Spleen (tissue), 11 donors: ENCODE measurements at regions not wholly inside any gene's neighbourhood (a gene's known extent, or its start where the extent isn't known, plus 50 kb on each side); places are given as distances from the start of the nearest gene placed in this dataset.

ENCODE experiments used
- DNase-seq: peaks from one replicate; pipeline ENCODE4 v3.0.0-alpha.2; 2020
- H3K27ac ChIP-seq, 8 donors: fragments of 200-600 bp; sonication (generic) in 7 of 8; 1 replicate in 4 of 8; 2 replicates in 4 of 8; pipeline versions ENCODE4 v1.5.0 to v1.8.0; 2016 to 2021; ENCODE audit warnings: inconsistent platforms in 4 of 8, mild to moderate bottlenecking in 4 of 8, moderate library complexity in 1 of 8
- H3K27me3 ChIP-seq, 7 donors: fragments of 200-600 bp; sonication (generic) in 6 of 7; replicated peaks in 1 of 7; 1 replicate in 4 of 7; 2 replicates in 3 of 7; pipeline versions ENCODE4 v1.5.0 to v1.8.0; 2016 to 2021; ENCODE audit warnings: inconsistent platforms in 3 of 7, mild to moderate bottlenecking in 1 of 7
- H3K36me3 ChIP-seq, 6 donors: fragments of 200-600 bp; sonication (generic) in 5 of 6; 1 replicate in 4 of 6; 2 replicates in 2 of 6; pipeline versions ENCODE4 v1.5.0 to v1.8.0; 2016 to 2021; ENCODE audit warnings: inconsistent platforms in 2 of 6
- H3K4me1 ChIP-seq, 6 donors: fragments of 200-600 bp; sonication (generic) in 5 of 6; 1 replicate in 3 of 6; 2 replicates in 3 of 6; pipeline versions ENCODE4 v1.5.0 to v1.8.0; 2016 to 2021; ENCODE audit warnings: inconsistent platforms in 3 of 6
- H3K4me3 ChIP-seq, 8 donors: fragments of 200-600 bp; sonication (generic) in 7 of 8; 1 replicate in 4 of 8; 2 replicates in 4 of 8; pipeline versions ENCODE4 v1.5.0 to v1.8.0; 2016 to 2021; ENCODE audit warnings: inconsistent platforms in 4 of 8, mild to moderate bottlenecking in 4 of 8, moderate library complexity in 2 of 8
- H3K9me3 ChIP-seq, 8 donors: fragments of 200-600 bp; sonication (generic) in 7 of 8; 1 replicate in 4 of 8; 2 replicates in 4 of 8; pipeline versions ENCODE4 v1.5.0 to v1.8.0; 2016 to 2021; ENCODE audit warnings: inconsistent platforms in 4 of 8
- CTCF ChIP-seq, 11 experiments: fragments of 200-600 bp in 7 of 11; fragments of 450-650 bp in 4 of 11; sonication (generic) in 4 of 11; IDR thresholded peaks in 8 of 11; conservative IDR thresholded peaks in 3 of 11; 1 replicate in 7 of 11; 2 replicates in 4 of 11; pipeline versions ENCODE4 v1.4.0 to v1.8.0; 2016 to 2021; ENCODE audit warnings: antibody characterized with exemption in 11 of 11, inconsistent platforms in 4 of 11, mild to moderate bottlenecking in 1 of 11
- POLR2A ChIP-seq, 3 donors: fragments of 450-650 bp; IDR thresholded peaks; one replicate each; pipeline ENCODE4 v1.5.1; 2017; ENCODE audit warnings: antibody characterized with exemption in 3 of 3, mild to moderate bottlenecking in 1 of 3
- POLR2AphosphoS5 ChIP-seq, 3 donors: sonication (generic); formaldehyde crosslinking; IDR thresholded peaks; one replicate each; pipeline ENCODE4 v1.5.1; 2017; ENCODE audit warnings: antibody characterized with exemption in 3 of 3
- WGBS, 5 donors: extraction: QIAGEN DNeasy Blood & Tissue Kit in 3 of 5; methylation state at CpG; one replicate each; pipeline versions ENCODE4 v1.1.5 to v1.1.7; 2013 to 2018; 5-methylcytosine and 5-hydroxymethylcytosine counted together
- intact Hi-C: fragments of 100-400 bp; cut with DNase I; formaldehyde crosslinking; loops from one replicate; pipeline ENCODE4 v1.15.0; 2023; ENCODE audit warnings: low total_unique reads
- donor health status: healthy with polysubstance abuse.
- donor health status: DM: no; HTN: no; CAD: no; lungs with moderate emphysema.
- donor health status: DM: no; HTN: no; CAD: no.
- donor health status: Bipolar disorder and iron deficiency.
- donor health status: healthy.
- donor health status: DM: no; HTN: no; CAD: no.
- donor health status: DM: yes; HTN: yes; CAD: no.

- Histone ChIP-seq H3K27me3 (no peaks in the 10 kb centered on the region), H3K9me3 (peaks cover 0 to 4% (median 0%) of the 10 kb centered on the region in 8 donors), H3K27ac (no peak overlapping the region), H3K4me3 (no peak overlapping the region), H3K36me3 (no peaks in the 10 kb centered on the region), H3K4me1 (no peaks in the 10 kb centered on the region)
- DNase-seq: no peak
- TF ChIP-seq POLR2A (IDR thresholded peaks at IDR 0.05) (no peak), CTCF (IDR thresholded peaks at IDR 0.05 in 8 of 11, conservative IDR thresholded peaks at IDR 0.05 in 3 of 11) (no peak), POLR2AphosphoS5 (IDR thresholded peaks at IDR 0.05) (no peak)
- WGBS, 5 donors: 78 to 92% (median 84%) methylated on average over 1 of the region's 1 CpG
- intact Hi-C loops: no loop called here
These were observed 448.0 kb upstream of the SLC10A2 start for GRCh38 chr13:103514188-103514587.

GRCh38 chr13:103510007-103510535 is 443.9 kb upstream of the SLC10A2 start:
- TF ChIP-seq POLR2A (IDR thresholded peaks at IDR 0.05): no peak
- no peak for TF ChIP-seq CTCF (IDR thresholded peaks at IDR 0.05 in 8 of 11, conservative IDR thresholded peaks at IDR 0.05 in 3 of 11)
- TF ChIP-seq POLR2AphosphoS5 (IDR thresholded peaks at IDR 0.05): no peak
- Histone ChIP-seq H3K4me3 (no peak overlapping the region), H3K9me3 (peaks cover 0 to 4% (median 0%) of the 10 kb centered on the region in 8 donors), H3K36me3 (no peaks in the 10 kb centered on the region), H3K27ac (no peak overlapping the region), H3K27me3 (no peaks in the 10 kb centered on the region), H3K4me1 (no peaks in the 10 kb centered on the region)
- WGBS, 5 donors: 79 to 89% (median 82%) methylated on average over 13 of the region's 13 CpGs
- intact Hi-C loops: no loop called here
- no peak for DNase-seq

- no peak for DNase-seq
- intact Hi-C loops: no loop called here
- TF ChIP-seq POLR2A (IDR thresholded peaks at IDR 0.05) (no peak), POLR2AphosphoS5 (IDR thresholded peaks at IDR 0.05) (no peak), CTCF (IDR thresholded peaks at IDR 0.05 in 8 of 11, conservative IDR thresholded peaks at IDR 0.05 in 3 of 11) (no peak)
- Histone ChIP-seq H3K36me3 (no peaks in the 10 kb centered on the region), H3K27ac (no peak overlapping the region), H3K4me3 (no peak overlapping the region), H3K27me3 (no peaks in the 10 kb centered on the region), H3K9me3 (peaks cover 0 to 17% (median 13%) of the 10 kb centered on the region in 8 donors), H3K4me1 (no peaks in the 10 kb centered on the region)
- 86 to 97% (median 92%) methylated on average over 1 of the region's 1 CpG for WGBS, 5 donors
These were observed 431.2 kb upstream of the SLC10A2 start for GRCh38 chr13:103497404-103497803.

GRCh38 chr13:103487841-103488240 is 421.6 kb upstream of the SLC10A2 start:
- no peak overlapping the region for H3K27ac ChIP-seq
- intact Hi-C loops: no loop called here
- TF ChIP-seq CTCF (IDR thresholded peaks at IDR 0.05 in 8 of 11, conservative IDR thresholded peaks at IDR 0.05 in 3 of 11): no peak
- no peak for TF ChIP-seq POLR2AphosphoS5 (IDR thresholded peaks at IDR 0.05)
- no peak for TF ChIP-seq POLR2A (IDR thresholded peaks at IDR 0.05)
- WGBS, 5 donors: 25 to 36% (median 30%) methylated on average over 2 of the region's 2 CpGs
- H3K9me3 ChIP-seq: peaks cover 0 to 6% (median 3%) of the 10 kb centered on the region in 8 donors
- no peak for DNase-seq
- H3K36me3 ChIP-seq: no peaks in the 10 kb centered on the region
- H3K4me1 ChIP-seq: no peaks in the 10 kb centered on the region
- no peaks in the 10 kb centered on the region for H3K27me3 ChIP-seq
- no peak overlapping the region for H3K4me3 ChIP-seq
